ENCODE measurements at regions not wholly inside any gene's neighbourhood (a gene's known extent, or its start where the extent isn't known, plus 50 kb on each side); places are given as distances from the start of the nearest gene placed in this dataset.

GRCh38 chr3:107008213-107008612 is 369.0 kb upstream of the CCDC54 start:
- in situ Hi-C loops (cut with MboI; ENCODE audit: low sequenced_read_pairs), result no loop called here

- in situ Hi-C loops (cut with MboI; ENCODE audit: low sequenced_read_pairs), result no loop called here
Observed at GRCh38 chr3:107013641-107014040, 363.6 kb upstream of the CCDC54 start.

- in situ Hi-C loops (cut with MboI; ENCODE audit: low sequenced_read_pairs), result no loop called here
Observed at GRCh38 chr3:107024551-107025026, 352.6 kb upstream of the CCDC54 start.

- in situ Hi-C loops (cut with MboI; ENCODE audit: low sequenced_read_pairs), result no loop called here
Observed at GRCh38 chr3:107025961-107026360, 351.3 kb upstream of the CCDC54 start.

GRCh38 chr3:107028086-107028485 is 349.2 kb upstream of the CCDC54 start:
- in situ Hi-C loops (cut with MboI; ENCODE audit: low sequenced_read_pairs), result no loop called here

GRCh38 chr3:107028626-107029025 is 348.6 kb upstream of the CCDC54 start:
- in situ Hi-C loops (cut with MboI; ENCODE audit: low sequenced_read_pairs), result no loop called here

GRCh38 chr3:107032111-107032510 is 345.1 kb upstream of the CCDC54 start:
- in situ Hi-C loops (cut with MboI; ENCODE audit: low sequenced_read_pairs), result no loop called here

GRCh38 chr3:107034142-107034541 is 343.1 kb upstream of the CCDC54 start:
- in situ Hi-C loops (cut with MboI; ENCODE audit: low sequenced_read_pairs), result no loop called here

- in situ Hi-C loops (cut with MboI; ENCODE audit: low sequenced_read_pairs), result no loop called here
Observed at GRCh38 chr3:107035176-107035575, 342.1 kb upstream of the CCDC54 start.

GRCh38 chr3:107044677-107045076 is 332.6 kb upstream of the CCDC54 start:
- in situ Hi-C loops (cut with MboI; ENCODE audit: low sequenced_read_pairs), result no loop called here

GRCh38 chr3:107045791-107046190 is 331.4 kb upstream of the CCDC54 start:
- in situ Hi-C loops (cut with MboI; ENCODE audit: low sequenced_read_pairs), result no loop called here

GRCh38 chr3:107055181-107055942 is 321.9 kb upstream of the CCDC54 start:
- in situ Hi-C loops (cut with MboI; ENCODE audit: low sequenced_read_pairs), result no loop called here

GRCh38 chr3:107061466-107061865 is 315.8 kb upstream of the CCDC54 start:
- in situ Hi-C loops (cut with MboI; ENCODE audit: low sequenced_read_pairs), result no loop called here

- in situ Hi-C loops (cut with MboI; ENCODE audit: low sequenced_read_pairs), result no loop called here
Observed at GRCh38 chr3:107062310-107062709, 314.9 kb upstream of the CCDC54 start.

- in situ Hi-C loops (cut with MboI; ENCODE audit: low sequenced_read_pairs), result no loop called here
Observed at GRCh38 chr3:107062787-107063186, 314.5 kb upstream of the CCDC54 start.

- in situ Hi-C loops (cut with MboI; ENCODE audit: low sequenced_read_pairs), result no loop called here
Observed at GRCh38 chr3:107063351-107063750, 313.9 kb upstream of the CCDC54 start.

GRCh38 chr3:107064405-107065060 is 312.7 kb upstream of the CCDC54 start:
- in situ Hi-C loops (cut with MboI; ENCODE audit: low sequenced_read_pairs), result no loop called here

- in situ Hi-C loops (cut with MboI; ENCODE audit: low sequenced_read_pairs), result no loop called here
Observed at GRCh38 chr3:107065094-107065861, 312.0 kb upstream of the CCDC54 start.

GRCh38 chr3:107067421-107067820 is 309.8 kb upstream of the CCDC54 start:
- in situ Hi-C loops (cut with MboI; ENCODE audit: low sequenced_read_pairs), result no loop called here

- in situ Hi-C loops (cut with MboI; ENCODE audit: low sequenced_read_pairs), result no loop called here
Observed at GRCh38 chr3:107068980-107069379, 308.3 kb upstream of the CCDC54 start.

- in situ Hi-C loops (cut with MboI; ENCODE audit: low sequenced_read_pairs), result no loop called here
Observed at GRCh38 chr3:107076946-107077345, 300.3 kb upstream of the CCDC54 start.

GRCh38 chr3:107077391-107077790 is 299.8 kb upstream of the CCDC54 start:
- in situ Hi-C loops (cut with MboI; ENCODE audit: low sequenced_read_pairs), result no loop called here

Measured in HL-60/S4 treated with retinoic acid at 250 ng/mL for 4 days and 3 days (cell line).